ENCODE measurements at regions not wholly inside any gene's neighbourhood (a gene's known extent, or its start where the extent isn't known, plus 50 kb on each side); places are given as distances from the start of the nearest gene placed in this dataset.
"Not testable (repeated sequence)": the region's sequence is repeated elsewhere in the genome, so short reads cannot be mapped to it uniquely, and the experiment has no call there.

DNA sequence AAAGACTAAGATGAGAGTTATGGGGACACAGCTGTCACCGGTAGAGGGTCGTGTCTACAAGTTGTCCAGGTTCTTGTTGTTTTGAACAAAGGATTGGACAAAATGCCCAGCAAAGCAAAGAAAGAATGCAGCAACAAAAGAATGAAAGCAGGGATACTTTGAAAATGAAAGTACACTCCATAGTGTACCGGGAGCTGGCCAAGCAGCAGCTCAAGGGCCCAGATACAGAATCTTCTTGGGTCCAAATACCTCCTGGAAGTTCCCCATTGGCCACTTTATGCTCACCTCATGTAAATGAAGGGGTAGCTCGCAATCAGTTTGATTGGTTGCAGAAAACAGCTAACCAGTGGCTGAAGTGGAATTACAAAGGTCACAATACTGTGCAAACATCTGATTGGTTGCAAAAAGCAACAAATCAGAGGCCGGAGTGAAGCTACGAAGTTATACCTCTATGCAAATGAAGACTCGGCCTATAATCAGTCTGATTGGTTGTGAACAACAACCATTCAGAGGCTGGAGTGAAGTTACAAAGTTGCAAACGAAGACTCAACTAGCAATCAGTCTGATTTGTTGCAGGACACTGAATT, 474.9 kb upstream of the TMEFF2 start:
- H3K27me3 Mint-ChIP-seq (ENCODE audit: low read depth in 3 of 3), result no peaks in the 10 kb centered on the region
- H3K9me3 Mint-ChIP-seq, result peaks cover 3 to 18% (median 11%) of the 10 kb centered on the region in 6 donors
- H3K4me3 Mint-ChIP-seq, result no peak overlapping the region
- no peak overlapping the region for H3K27ac Mint-ChIP-seq
- no peaks in the 10 kb centered on the region for H3K4me1 Mint-ChIP-seq
- no peak for DNase-seq
- no peaks in the 10 kb centered on the region for H3K36me3 Mint-ChIP-seq

DNA sequence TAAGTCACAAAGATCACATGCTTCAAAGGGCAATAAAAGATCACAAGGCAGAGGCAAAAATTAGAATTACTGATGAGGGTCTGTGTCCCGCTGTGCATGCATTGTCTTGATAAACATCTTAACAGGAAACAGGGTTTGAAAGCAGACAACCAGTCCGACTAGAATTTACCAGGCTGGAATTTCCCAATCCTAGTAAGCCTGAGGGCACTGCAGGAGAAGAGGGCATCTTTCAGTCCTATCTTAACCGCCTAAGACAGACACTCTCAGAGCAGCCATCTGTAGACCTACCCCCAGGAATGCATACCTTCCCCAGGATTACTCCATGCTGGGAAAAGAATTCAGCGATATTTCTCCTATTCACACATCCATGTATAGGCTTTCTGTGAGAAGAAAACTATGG, 465.8 kb upstream of the TMEFF2 start:
- not testable (repeated sequence) for H3K27ac Mint-ChIP-seq; H3K4me3 Mint-ChIP-seq; H3K36me3 Mint-ChIP-seq; H3K4me1 Mint-ChIP-seq; H3K27me3 Mint-ChIP-seq (ENCODE audit: low read depth in 3 of 3); DNase-seq
- peaks cover 5 to 20% (median 9%) of the 10 kb centered on the region in 6 donors for H3K9me3 Mint-ChIP-seq

DNA sequence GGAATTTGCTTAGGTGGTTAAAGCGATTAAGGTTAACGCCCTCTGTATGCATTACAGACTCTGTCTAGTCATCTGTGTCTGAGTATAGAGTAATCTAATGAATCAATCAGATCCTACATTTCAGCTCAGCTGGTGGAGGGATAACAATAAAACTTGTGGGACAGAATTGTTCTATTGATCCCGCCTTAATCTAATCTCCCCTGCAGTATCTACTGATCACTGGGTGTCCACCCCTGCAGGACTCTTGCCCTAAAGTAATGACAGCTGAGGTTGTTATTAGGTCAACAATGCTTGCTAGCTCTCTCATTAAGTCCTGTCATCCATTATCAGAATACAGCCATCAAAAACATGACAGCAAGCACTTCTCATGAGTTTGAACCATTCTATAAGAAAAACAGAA, 462.6 kb upstream of the TMEFF2 start:
- no peaks in the 10 kb centered on the region for H3K36me3 Mint-ChIP-seq
- no peaks in the 10 kb centered on the region for H3K4me1 Mint-ChIP-seq
- H3K27me3 Mint-ChIP-seq (ENCODE audit: low read depth in 3 of 3), result no peaks in the 10 kb centered on the region
- peaks cover 11 to 23% (median 21%) of the 10 kb centered on the region in 6 donors for H3K9me3 Mint-ChIP-seq
- no peak for DNase-seq
- H3K4me3 Mint-ChIP-seq, result no peak overlapping the region
- no peak overlapping the region for H3K27ac Mint-ChIP-seq

DNA sequence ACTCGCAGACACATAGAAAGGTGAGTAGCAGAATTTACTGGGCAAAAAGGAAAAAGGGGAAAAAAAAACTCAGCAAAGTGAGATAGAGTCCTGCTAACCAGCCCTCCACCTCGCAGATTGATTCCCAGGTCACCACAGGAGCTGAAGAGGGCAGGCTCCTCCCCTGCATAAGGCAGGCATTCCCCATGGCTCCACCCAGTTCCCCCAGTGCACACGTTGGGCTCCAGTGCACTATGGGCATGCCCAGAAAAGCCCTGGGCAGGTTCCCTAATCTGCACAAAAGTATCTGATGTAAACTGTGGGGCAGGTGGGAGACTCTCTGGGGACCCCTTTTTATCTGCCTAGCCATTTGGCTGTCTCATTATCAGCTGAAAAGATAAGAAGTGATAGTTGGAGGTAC, 461.2 kb upstream of the TMEFF2 start:
- DNase-seq, result no peak
- Mint-ChIP-seq H3K4me3 (no peak overlapping the region), H3K4me1 (no peaks in the 10 kb centered on the region), H3K36me3 (no peaks in the 10 kb centered on the region), H3K27ac (no peak overlapping the region), H3K9me3 (peaks cover 4 to 26% (median 20%) of the 10 kb centered on the region in 6 donors), H3K27me3 (ENCODE audit: low read depth in 3 of 3) (no peaks in the 10 kb centered on the region)

DNA sequence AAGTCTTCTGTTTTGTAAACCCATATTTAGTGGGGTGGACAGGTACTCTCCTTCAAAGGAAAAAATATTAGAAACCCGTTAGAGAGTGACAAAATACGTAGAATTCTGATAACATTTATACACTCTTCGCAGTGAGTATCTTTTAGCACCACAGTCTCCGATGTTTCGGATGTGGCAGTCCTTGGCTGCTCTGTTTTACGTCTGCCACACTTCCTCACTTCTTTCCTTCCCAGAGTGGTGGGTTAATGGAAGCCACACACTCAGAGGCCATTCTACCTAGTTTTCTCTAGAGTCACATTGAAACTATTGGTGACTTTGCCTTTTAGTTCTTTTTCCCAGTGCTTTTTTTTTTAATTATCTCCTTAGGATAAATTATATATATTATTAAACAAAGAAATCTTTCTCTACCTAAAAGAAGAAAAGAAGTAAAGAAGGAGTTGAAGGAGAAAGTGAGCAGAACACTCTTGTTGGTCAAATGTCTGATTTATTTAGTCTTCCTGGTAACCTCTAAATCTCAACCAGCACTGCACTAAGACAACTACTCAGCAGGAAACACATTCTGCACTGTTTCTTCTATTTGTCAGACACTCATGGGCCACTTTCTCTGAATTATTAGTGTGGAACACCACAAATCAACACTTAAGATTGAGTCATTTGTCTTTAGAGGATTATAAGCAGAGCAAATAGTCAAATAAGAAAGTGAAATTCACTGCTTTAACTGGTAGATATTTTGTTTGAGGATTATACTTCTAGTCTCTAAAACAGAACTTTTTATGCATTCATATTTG, 451.3 kb upstream of the TMEFF2 start:
- H3K27ac Mint-ChIP-seq, result no peak overlapping the region
- no peak for DNase-seq
- no peaks in the 10 kb centered on the region for H3K4me1 Mint-ChIP-seq
- H3K9me3 Mint-ChIP-seq, result peaks cover 0 to 7% (median 2%) of the 10 kb centered on the region in 6 donors
- H3K36me3 Mint-ChIP-seq, result no peaks in the 10 kb centered on the region
- H3K4me3 Mint-ChIP-seq, result no peak overlapping the region
- peaks cover 0 to 2% (median 0%) of the 10 kb centered on the region in 3 donors for H3K27me3 Mint-ChIP-seq (ENCODE audit: low read depth in 3 of 3)

DNA sequence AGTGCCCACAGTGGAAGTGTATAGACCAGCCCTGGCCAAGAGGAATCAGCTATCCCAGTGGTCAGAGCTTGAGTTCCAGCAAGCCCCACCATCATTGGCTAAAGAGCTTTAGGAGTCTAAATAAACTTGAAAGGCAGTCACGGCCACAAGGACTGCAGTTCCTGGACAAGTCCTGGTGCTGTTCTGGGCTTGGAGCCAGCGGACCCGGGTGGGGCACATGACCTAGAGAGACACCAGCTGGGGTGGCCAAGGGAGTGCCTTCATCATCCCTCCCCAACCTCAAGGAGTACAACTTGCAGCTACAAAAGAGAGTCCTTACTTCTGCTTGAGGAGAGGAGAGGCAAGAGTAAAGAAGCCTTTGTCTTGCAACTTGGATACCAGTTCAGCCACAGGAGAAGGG, 439.8 kb upstream of the TMEFF2 start:
- peaks cover 8 to 55% (median 26%) of the 10 kb centered on the region in 6 donors for H3K9me3 Mint-ChIP-seq
- H3K27ac Mint-ChIP-seq, result no peak overlapping the region
- no peak for DNase-seq
- H3K36me3 Mint-ChIP-seq, result no peaks in the 10 kb centered on the region
- peaks cover 0 to 2% (median 0%) of the 10 kb centered on the region in 3 donors for H3K27me3 Mint-ChIP-seq (ENCODE audit: low read depth in 3 of 3)
- no peaks in the 10 kb centered on the region for H3K4me1 Mint-ChIP-seq
- no peak overlapping the region for H3K4me3 Mint-ChIP-seq

DNA sequence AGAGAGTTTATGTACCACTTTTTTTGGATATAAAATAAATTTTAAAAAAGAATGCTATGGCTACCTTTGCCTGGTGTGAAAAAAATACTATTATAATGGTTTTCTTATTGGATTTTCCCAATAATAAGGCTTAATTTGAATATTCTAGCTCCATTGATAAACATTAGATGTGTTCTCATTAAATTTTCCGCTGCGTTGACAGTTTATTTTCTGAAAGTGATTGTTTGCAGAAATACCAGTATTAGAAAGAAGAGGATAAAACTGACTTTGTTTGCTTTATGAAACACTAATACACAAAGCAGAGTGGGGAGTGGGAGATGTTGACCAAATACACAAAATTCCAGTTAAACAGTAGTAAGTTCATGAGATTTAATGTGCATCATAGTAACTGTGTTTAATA, 433.3 kb upstream of the TMEFF2 start:
- no peak overlapping the region for H3K27ac Mint-ChIP-seq
- no peak overlapping the region for H3K4me3 Mint-ChIP-seq
- no peak for DNase-seq
- peaks cover 8 to 29% (median 13%) of the 10 kb centered on the region in 6 donors for H3K9me3 Mint-ChIP-seq
- no peaks in the 10 kb centered on the region for H3K36me3 Mint-ChIP-seq
- no peaks in the 10 kb centered on the region for H3K27me3 Mint-ChIP-seq (ENCODE audit: low read depth in 3 of 3)
- no peaks in the 10 kb centered on the region for H3K4me1 Mint-ChIP-seq

DNA sequence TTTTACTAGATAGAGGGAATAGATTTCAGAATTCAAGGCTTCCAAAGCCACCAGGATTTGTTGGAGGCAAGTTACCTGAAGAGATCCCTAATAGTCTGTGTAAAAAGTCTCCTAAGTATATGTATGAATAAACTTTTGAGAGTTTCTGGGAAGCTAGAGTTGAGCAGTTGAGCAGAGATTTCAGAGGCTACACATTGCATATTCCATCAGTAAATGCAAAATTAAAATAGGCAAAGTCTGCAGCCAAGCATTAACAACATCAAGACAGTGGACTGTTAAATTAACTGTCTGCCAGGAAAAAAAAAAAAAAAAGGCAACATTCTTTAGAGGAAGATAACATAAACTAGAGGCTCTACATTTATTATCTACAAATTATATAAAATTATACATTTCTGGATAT, 420.4 kb upstream of the TMEFF2 start:
- Mint-ChIP-seq H3K36me3 (no peaks in the 10 kb centered on the region), H3K4me1 (no peaks in the 10 kb centered on the region), H3K27ac (no peak overlapping the region), H3K27me3 (ENCODE audit: low read depth in 3 of 3) (no peaks in the 10 kb centered on the region), H3K9me3 (peaks cover 1 to 9% (median 6%) of the 10 kb centered on the region in 6 donors), H3K4me3 (no peak overlapping the region)
- DNase-seq, result no peak

DNA sequence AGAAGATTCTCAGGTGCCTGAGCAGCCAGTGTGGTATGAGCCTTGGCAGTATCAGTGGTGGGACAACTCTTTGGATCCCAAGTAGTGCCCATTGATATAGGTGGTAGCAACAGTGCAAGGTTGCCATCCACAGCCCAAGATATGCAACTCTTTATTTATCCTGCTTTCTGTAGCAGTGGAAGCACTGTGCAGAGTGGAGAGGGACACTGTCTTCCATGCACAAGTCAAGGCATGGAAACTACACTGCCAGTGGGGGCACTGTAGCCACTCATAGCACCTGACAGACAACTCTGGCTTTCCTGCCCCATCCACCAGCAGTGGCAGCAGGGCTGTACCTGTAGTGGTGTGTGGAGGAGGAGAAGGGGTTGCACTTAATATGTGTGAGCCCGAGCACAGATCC, 409.6 kb upstream of the TMEFF2 start:
- no peak overlapping the region for H3K4me3 Mint-ChIP-seq
- no peak for DNase-seq

DNA sequence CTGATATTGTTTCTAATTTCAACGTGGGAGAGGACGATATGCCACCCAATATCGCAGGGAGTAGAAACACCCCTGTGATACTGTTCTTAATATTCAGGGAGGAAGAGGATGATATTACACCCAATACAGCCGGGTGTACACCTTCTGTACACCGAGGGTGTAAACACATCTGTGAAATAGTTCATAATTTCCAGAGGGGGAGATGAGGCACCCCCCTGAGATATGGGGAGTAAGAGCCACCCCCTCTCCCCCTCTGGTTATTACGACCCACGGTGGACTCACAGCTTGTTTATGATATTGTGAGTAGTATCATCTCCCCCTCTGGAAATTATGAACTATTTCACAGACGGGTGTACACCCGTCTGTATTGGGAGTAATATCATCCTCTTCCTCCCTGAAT, 403.9 kb upstream of the TMEFF2 start:
- peaks cover 0 to 16% (median 9%) of the 10 kb centered on the region in 6 donors for H3K9me3 Mint-ChIP-seq
- DNase-seq; H3K4me1 Mint-ChIP-seq; H3K36me3 Mint-ChIP-seq; H3K4me3 Mint-ChIP-seq; H3K27me3 Mint-ChIP-seq (ENCODE audit: low read depth in 3 of 3); H3K27ac Mint-ChIP-seq: not testable (repeated sequence)

More for the DNA sequence above, 409.6 kb upstream of the TMEFF2 start:
- H3K4me1 Mint-ChIP-seq, result no peaks in the 10 kb centered on the region
- H3K9me3 Mint-ChIP-seq, result peaks cover 6 to 28% (median 12%) of the 10 kb centered on the region in 6 donors
- no peaks in the 10 kb centered on the region for H3K27me3 Mint-ChIP-seq (ENCODE audit: low read depth in 3 of 3)
- H3K27ac Mint-ChIP-seq, result no peak overlapping the region
- no peaks in the 10 kb centered on the region for H3K36me3 Mint-ChIP-seq

DNA sequence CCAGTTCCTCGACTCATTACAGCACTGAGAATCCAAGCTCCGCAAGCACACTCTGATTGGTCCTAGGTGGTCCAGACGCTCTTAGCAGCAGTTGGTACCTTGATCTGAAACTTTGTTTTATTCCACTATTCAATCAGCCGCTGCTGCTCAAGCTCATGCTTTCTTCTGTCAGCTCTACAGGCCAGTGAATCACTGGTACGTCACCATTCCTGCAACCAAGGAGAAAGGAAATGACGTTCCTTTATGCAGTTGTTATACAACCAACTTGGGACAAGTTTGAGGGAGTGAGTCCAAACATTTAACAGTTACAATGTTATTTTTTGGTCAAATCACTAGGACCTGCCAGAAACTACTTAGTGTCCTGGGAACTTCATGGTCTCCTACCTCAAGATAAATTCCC, 398.8 kb upstream of the TMEFF2 start:
- peaks cover 0 to 8% (median under 1%) of the 10 kb centered on the region in 6 donors for H3K9me3 Mint-ChIP-seq
- H3K4me3 Mint-ChIP-seq, result no peak overlapping the region
- H3K27ac Mint-ChIP-seq, result no peak overlapping the region
- no peak for DNase-seq
- H3K4me1 Mint-ChIP-seq, result no peaks in the 10 kb centered on the region
- H3K27me3 Mint-ChIP-seq (ENCODE audit: low read depth in 3 of 3), result no peaks in the 10 kb centered on the region
- H3K36me3 Mint-ChIP-seq, result no peaks in the 10 kb centered on the region

DNA sequence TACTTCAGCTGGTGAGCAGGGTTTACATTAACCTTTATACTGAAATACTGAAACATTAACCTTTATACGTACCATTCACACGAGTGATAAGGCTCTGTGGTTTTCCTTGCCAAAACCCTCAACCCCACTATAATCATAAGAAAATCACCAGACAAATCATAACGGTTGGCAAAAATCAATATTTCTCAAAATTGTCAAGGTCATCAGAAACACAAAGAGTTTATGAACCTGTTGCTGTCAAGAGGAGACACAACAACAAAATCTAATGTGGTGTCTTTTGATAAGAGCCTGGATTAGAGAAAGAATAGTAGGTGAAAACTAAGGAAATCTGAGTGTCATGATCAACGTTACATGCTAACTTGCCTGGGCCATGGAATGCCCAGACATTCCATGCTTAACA, 396.9 kb upstream of the TMEFF2 start:
- Mint-ChIP-seq H3K27me3 (ENCODE audit: low read depth in 3 of 3) (peaks cover 0 to 2% (median 0%) of the 10 kb centered on the region in 3 donors), H3K36me3 (no peaks in the 10 kb centered on the region), H3K4me1 (no peaks in the 10 kb centered on the region), H3K27ac (no peak overlapping the region), H3K9me3 (peaks cover 0 to 11% (median 6%) of the 10 kb centered on the region in 6 donors), H3K4me3 (no peak overlapping the region)
- DNase-seq, result no peak

DNA sequence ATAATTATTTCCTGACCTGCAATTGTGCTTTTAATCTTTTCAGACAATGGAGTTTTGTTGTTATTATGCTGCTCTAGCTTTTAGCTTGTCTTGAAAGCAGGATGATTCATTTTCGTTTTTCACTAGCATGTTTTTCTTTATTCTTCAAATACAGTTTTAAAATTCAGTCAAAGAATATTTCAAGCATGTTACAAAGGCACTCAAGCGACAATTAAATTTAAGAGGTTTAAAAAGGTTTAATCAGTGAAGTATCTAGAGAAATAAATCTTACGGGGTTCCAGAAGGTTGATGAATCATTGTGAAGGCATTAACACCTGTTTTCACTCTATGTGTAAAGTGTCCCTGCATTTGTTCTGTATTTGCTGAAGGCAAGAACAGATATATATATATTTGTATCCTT, 390.7 kb upstream of the TMEFF2 start:
- no peak for DNase-seq
- no peak overlapping the region for H3K27ac Mint-ChIP-seq
- no peak overlapping the region for H3K4me3 Mint-ChIP-seq
- no peaks in the 10 kb centered on the region for H3K36me3 Mint-ChIP-seq
- peaks cover 2 to 16% (median 9%) of the 10 kb centered on the region in 6 donors for H3K9me3 Mint-ChIP-seq
- peaks cover 0 to 2% (median 0%) of the 10 kb centered on the region in 3 donors for H3K27me3 Mint-ChIP-seq (ENCODE audit: low read depth in 3 of 3)
- no peaks in the 10 kb centered on the region for H3K4me1 Mint-ChIP-seq

DNA sequence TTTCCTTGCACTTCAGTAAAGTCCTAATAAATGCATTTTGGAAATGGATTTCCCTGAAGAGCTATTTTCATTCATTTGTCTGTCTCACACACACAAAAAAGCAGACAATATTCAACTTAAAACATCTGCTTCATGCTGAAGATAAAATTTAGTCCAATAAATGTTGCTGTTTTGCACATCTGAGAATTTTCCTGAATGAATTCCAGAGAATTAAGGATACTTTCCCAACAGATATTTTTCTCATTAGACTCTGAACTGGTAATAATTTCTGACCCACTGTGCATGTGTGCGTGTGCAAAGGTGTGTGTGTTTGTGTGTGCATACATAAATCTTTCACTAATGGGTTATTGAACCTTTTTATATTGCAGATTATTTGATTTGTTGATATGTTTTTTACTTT, 390.2 kb upstream of the TMEFF2 start:
- Mint-ChIP-seq H3K4me3 (no peak overlapping the region), H3K4me1 (no peaks in the 10 kb centered on the region), H3K36me3 (no peaks in the 10 kb centered on the region), H3K27ac (no peak overlapping the region), H3K27me3 (ENCODE audit: low read depth in 3 of 3) (peaks cover 0 to 2% (median 0%) of the 10 kb centered on the region in 3 donors), H3K9me3 (peaks cover 2 to 20% (median 11%) of the 10 kb centered on the region in 6 donors)
- DNase-seq, result no peak

Data from immature natural killer cell (primary cell).